GM12878 (cell line): ENCODE measurements at regions not wholly inside any gene's neighbourhood (a gene's known extent, or its start where the extent isn't known, plus 50 kb on each side); places are given as distances from the start of the nearest gene placed in this dataset.

Source experiments
- BACH1 ChIP-seq: fragments of 450-650 bp; IDR thresholded peaks from 2 replicates; pipeline ENCODE4 v1.6.1; 2017; ENCODE audit warnings: mild to moderate bottlenecking, borderline replicate concordance
- BMI1 ChIP-seq: fragments of 450-650 bp; IDR thresholded peaks from 2 replicates; pipeline ENCODE4 v1.6.1; 2016; ENCODE audit warnings: mild to moderate bottlenecking, moderate library complexity, borderline replicate concordance
- CTCF ChIP-seq, 3 experiments: IDR thresholded peaks in 2 of 3; conservative IDR thresholded peaks in 1 of 3; 2 replicates each; pipeline ENCODE4 v1.5.1; 2011; ENCODE audit warnings: low read depth in 3 of 3, low read length in 3 of 3, mild to moderate bottlenecking in 3 of 3, control low read depth in 2 of 3, moderate library complexity in 2 of 3, inconsistent platforms in 1 of 3, mixed read lengths in 1 of 3; ENCODE audit not compliant: control insufficient read depth in 2 of 3, insufficient read depth in 1 of 3; ENCODE audit errors: extremely low read depth in 1 of 3
- EP300 ChIP-seq, 2 experiments: fragments of 150-350 bp in 1 of 2; IDR thresholded peaks; 2 replicates each; pipeline ENCODE4 v1.6.1; 2011 to 2012; ENCODE audit warnings: low read depth in 2 of 2, low read length in 2 of 2, borderline replicate concordance in 1 of 2, improper control_type of control experiment in 1 of 2, inconsistent platforms in 1 of 2; ENCODE audit not compliant: control insufficient read depth in 1 of 2
- EZH2 ChIP-seq: IDR thresholded peaks from 2 replicates; pipeline ENCODE4 v1.6.1; 2012; ENCODE audit warnings: low read depth, mild to moderate bottlenecking, control low read depth, inconsistent platforms, low read length, borderline replicate concordance; ENCODE audit not compliant: control insufficient read depth
- MAX ChIP-seq: IDR thresholded peaks from 2 replicates; pipeline ENCODE4 v1.6.1; 2012; ENCODE audit warnings: low read depth, low read length, improper control_type of control experiment
- MXI1 ChIP-seq: fragments of 150-350 bp; IDR thresholded peaks from 2 replicates; pipeline ENCODE4 v1.6.1; 2011; ENCODE audit warnings: low read depth, mild to moderate bottlenecking, inconsistent platforms, low read length, improper control_type of control experiment
- NKRF ChIP-seq: fragments of 450-650 bp; conservative IDR thresholded peaks from 2 replicates; pipeline ENCODE4 v1.6.1; 2017; ENCODE audit warnings: mild to moderate bottlenecking, moderate library complexity
- POLR2A ChIP-seq: IDR thresholded peaks from 2 replicates; pipeline ENCODE4 v1.6.1; 2011; ENCODE audit warnings: low read depth, mild to moderate bottlenecking, low read length
- POLR2AphosphoS5 ChIP-seq: IDR thresholded peaks from 2 replicates; pipeline ENCODE4 v1.6.1; 2011; ENCODE audit warnings: mild to moderate bottlenecking, low read length, inconsistent platforms
- RAD21 ChIP-seq: IDR thresholded peaks from 2 replicates; pipeline ENCODE4 v1.6.1; 2011; ENCODE audit warnings: mild to moderate bottlenecking, low read depth, low read length, moderate library complexity; ENCODE audit not compliant: insufficient read depth
- TCF7 ChIP-seq: IDR thresholded peaks from 2 replicates; pipeline ENCODE4 v1.6.1; 2014; ENCODE audit warnings: antibody characterized with exemption, borderline replicate concordance
- USF2 ChIP-seq: IDR thresholded peaks from 2 replicates; pipeline ENCODE4 v1.6.1; 2011; ENCODE audit warnings: low read depth, low read length, improper control_type of control experiment, borderline replicate concordance

- TF ChIP-seq NKRF (no peak), MXI1 (no peak), BACH1 (no peak), POLR2A (no peak), CTCF (IDR thresholded peaks at IDR 0.05 in 2 of 3, conservative IDR thresholded peaks at IDR 0.05 in 1 of 3; ENCODE audit: control insufficient read depth in 2 of 3, extremely low read depth in 1 of 3, insufficient read depth in 1 of 3, low read depth in 3 of 3, low read length in 3 of 3) (no peak), USF2 (no peak), EP300 (IDR thresholded peaks at IDR 0.05; ENCODE audit: borderline replicate concordance in 1 of 2, control insufficient read depth in 1 of 2, low read depth in 2 of 2, low read length in 2 of 2) (no peak), EZH2 (no peak), POLR2AphosphoS5 (no peak), TCF7 (no peak), MAX (no peak), RAD21 (no peak), BMI1 (no peak)
These were observed 124.2 kb downstream of the GNAT3 start for GRCh38 chr7:80387634-80388193.
